ENCODE measurements at regions not wholly inside any gene's neighbourhood (a gene's known extent, or its start where the extent isn't known, plus 50 kb on each side); places are given as distances from the start of the nearest gene placed in this dataset.

DNA sequence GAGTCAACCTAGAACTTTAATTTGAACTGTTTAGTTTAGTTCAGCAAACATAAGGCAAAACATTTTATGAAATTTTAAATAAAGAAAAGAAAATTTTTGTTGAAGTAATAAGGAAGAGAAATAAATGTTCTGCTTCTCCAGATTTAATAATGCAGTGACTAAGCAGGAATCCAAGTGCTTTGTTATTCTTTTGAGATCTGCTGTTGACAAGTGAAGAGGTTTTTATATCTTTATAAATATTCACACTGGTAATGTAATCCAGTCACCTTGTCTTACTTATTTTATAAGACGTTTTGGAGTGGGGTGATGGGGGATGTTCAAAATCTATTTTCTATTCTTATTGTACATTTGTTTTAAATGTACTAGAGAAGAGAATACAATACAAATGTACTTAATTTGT, 725.9 kb upstream of the CCDC179 start:
- Mint-ChIP-seq H3K4me3 (no peak overlapping the region), H3K27ac (no peak overlapping the region), H3K36me3 (peaks cover 2% of the 10 kb centered on the region), H3K27me3 (ENCODE audit: low read depth) (no peaks in the 10 kb centered on the region), H3K9me3 (peaks cover 12% of the 10 kb centered on the region), H3K4me1 (no peaks in the 10 kb centered on the region)
- TF ChIP-seq, protein P1, sequence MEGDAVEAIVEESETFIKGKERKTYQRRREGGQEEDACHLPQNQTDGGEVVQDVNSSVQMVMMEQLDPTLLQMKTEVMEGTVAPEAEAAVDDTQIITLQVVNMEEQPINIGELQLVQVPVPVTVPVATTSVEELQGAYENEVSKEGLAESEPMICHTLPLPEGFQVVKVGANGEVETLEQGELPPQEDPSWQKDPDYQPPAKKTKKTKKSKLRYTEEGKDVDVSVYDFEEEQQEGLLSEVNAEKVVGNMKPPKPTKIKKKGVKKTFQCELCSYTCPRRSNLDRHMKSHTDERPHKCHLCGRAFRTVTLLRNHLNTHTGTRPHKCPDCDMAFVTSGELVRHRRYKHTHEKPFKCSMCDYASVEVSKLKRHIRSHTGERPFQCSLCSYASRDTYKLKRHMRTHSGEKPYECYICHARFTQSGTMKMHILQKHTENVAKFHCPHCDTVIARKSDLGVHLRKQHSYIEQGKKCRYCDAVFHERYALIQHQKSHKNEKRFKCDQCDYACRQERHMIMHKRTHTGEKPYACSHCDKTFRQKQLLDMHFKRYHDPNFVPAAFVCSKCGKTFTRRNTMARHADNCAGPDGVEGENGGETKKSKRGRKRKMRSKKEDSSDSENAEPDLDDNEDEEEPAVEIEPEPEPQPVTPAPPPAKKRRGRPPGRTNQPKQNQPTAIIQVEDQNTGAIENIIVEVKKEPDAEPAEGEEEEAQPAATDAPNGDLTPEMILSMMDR (IDR thresholded peaks at IDR 0.05; ENCODE audit: unreplicated experiment) = no peak
- DNase-seq (ENCODE audit: low spot score in 2 of 2, unreplicated experiment in 2 of 2) = no peak

DNA sequence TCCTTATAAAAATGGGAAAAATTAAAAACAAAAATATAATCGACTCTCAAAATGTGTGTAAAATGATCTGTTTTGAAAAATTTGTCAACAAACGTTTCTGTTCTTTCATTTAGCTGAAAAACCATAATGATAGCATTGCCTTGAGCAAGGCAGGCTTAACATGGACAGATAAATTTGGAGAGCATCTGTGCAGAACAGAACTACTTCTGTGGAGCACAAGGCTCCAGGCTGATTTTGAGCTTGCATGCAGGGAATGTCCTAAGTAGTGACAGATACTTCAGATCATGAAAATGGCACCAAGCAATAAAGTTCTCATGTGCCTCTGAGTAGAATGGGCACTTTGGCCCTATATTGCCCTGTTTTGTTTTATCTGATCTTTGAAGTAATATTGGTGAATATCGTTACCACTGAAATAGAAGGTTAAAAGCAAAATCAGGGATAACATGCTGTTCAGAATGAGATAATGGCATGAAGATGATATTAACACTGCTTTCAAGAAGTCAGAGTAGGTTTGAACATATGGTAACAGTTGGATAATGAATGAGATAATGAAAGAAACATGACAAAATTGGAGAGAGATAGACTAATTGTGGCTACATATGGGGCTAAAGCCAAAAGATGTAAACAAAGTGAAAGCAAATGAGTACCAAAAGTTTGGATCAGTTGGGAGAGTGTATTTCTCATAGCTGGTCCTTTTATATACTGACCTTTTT, 730.5 kb upstream of the CCDC179 start:
- Mint-ChIP-seq H3K4me1 (peaks cover 13% of the 10 kb centered on the region), H3K36me3 (peaks cover 2% of the 10 kb centered on the region), H3K27me3 (ENCODE audit: low read depth) (no peaks in the 10 kb centered on the region), H3K4me3 (no peak overlapping the region), H3K27ac (no peak overlapping the region), H3K9me3 (peaks cover 12% of the 10 kb centered on the region)
- DNase-seq (ENCODE audit: low spot score in 2 of 2, unreplicated experiment in 2 of 2) = no peak
- TF ChIP-seq, protein P1 (IDR thresholded peaks at IDR 0.05; ENCODE audit: unreplicated experiment) = no peak

DNA sequence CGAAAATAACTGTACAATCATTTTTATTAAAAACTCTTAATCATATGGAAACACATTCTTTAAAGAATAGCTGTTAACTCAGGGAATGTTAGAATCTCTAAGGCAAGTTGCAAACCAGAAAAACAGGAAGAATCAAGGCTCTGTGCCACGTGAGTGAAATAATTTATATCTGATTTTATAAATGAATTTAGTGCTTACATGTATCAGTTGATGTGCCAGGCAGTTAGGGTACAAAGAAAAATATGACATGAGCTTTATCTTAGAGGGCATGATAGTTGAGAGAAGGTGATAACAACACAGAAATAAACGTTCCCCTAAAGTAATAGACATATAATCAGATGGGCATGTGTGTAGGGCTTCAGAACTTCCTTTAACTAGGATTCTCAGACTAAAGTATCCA, 734.5 kb upstream of the CCDC179 start:
- Mint-ChIP-seq H3K9me3 (peaks cover 7% of the 10 kb centered on the region), H3K4me3 (no peak overlapping the region), H3K36me3 (no peaks in the 10 kb centered on the region), H3K27ac (peak overlapping the region; percentile 14), H3K27me3 (ENCODE audit: low read depth) (no peaks in the 10 kb centered on the region), H3K4me1 (peaks cover 13% of the 10 kb centered on the region)
- no peak for DNase-seq (ENCODE audit: low spot score in 2 of 2, unreplicated experiment in 2 of 2)
- TF ChIP-seq, protein P1 (IDR thresholded peaks at IDR 0.05; ENCODE audit: unreplicated experiment) = no peak

DNA sequence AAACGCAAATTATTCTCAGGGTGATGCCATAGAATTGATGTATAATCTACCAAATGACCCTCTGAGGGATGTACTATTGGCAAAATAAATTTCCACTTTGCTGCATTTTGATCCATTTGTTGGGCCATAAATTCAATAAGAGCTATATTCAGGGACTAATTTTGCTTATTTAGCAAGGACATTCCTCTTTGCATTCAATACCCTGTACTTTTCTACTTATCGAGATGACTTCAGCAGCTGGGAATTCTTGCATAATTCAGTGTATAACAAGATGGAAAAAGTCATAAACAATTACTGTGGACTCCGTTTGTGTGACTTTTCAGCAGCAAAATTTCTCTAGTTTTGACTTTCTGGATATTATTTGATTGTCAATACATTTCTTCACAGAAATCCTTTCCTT, 744.7 kb upstream of the CCDC179 start:
- TF ChIP-seq, protein P1 (IDR thresholded peaks at IDR 0.05; ENCODE audit: unreplicated experiment) = no peak
- H3K27ac Mint-ChIP-seq = no peak overlapping the region
- no peak overlapping the region for H3K4me3 Mint-ChIP-seq
- H3K4me1 Mint-ChIP-seq = no peaks in the 10 kb centered on the region
- H3K36me3 Mint-ChIP-seq = no peaks in the 10 kb centered on the region
- no peaks in the 10 kb centered on the region for H3K9me3 Mint-ChIP-seq
- DNase-seq (ENCODE audit: low spot score in 2 of 2, unreplicated experiment in 2 of 2) = no peak
- no peaks in the 10 kb centered on the region for H3K27me3 Mint-ChIP-seq (ENCODE audit: low read depth)

DNA sequence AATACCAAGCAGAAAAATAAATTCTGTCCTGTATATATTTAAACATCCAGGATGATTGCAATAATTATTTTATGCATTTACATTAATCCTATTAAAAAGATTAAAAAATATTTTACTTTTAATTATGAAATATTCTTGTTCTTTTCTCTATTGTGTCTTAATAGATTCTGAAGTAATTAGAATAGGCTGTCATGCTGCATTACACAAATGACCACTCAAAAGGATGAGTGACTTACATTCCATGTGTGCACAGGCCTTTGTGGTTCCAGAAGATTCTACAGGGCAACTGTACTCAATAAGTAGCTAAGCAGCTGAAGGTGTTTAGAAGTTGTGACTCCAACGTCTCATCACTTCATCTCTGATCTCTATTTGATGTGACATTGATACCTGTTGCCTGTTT, 745.9 kb upstream of the CCDC179 start:
- DNase-seq (ENCODE audit: low spot score in 2 of 2, unreplicated experiment in 2 of 2) = no peak
- Mint-ChIP-seq H3K4me1 (no peaks in the 10 kb centered on the region), H3K9me3 (no peaks in the 10 kb centered on the region), H3K27ac (no peak overlapping the region), H3K4me3 (no peak overlapping the region), H3K27me3 (ENCODE audit: low read depth) (no peaks in the 10 kb centered on the region), H3K36me3 (no peaks in the 10 kb centered on the region)
- TF ChIP-seq, protein P1 (IDR thresholded peaks at IDR 0.05; ENCODE audit: unreplicated experiment) = no peak
